PC-3 (cell line): ENCODE measurements at regions not wholly inside any gene's neighbourhood (a gene's known extent, or its start where the extent isn't known, plus 50 kb on each side); places are given as distances from the start of the nearest gene placed in this dataset.

Experiments used
- ATAC-seq: fragments of 200-7000 bp; cut with Tn5 transposase; 2 replicates; pipeline ENCODE4 v1.9.1; 2020; ENCODE audit warnings: mild to moderate bottlenecking, moderate library complexity
- BruUV-seq: library from RNA; stranded (reverse); fragments of 400-500 nt; replicated peaks from 2 replicates; lab custom pipeline; 2021; lab: Mats Ljungman, UMichigan
- CTCF ChIA-PET: fragments of 300-600 bp; sonication (Branson Sonifier 250); formaldehyde crosslinking; loops from one replicate; lab custom pipeline; 2022; ENCODE audit warnings: antibody characterized with exemption; lab: Charles Lee
- POLR2A ChIA-PET: fragments of 300-600 bp; sonication (Branson Sonifier 250); formaldehyde crosslinking; loops from one replicate; lab custom pipeline; 2022; ENCODE audit warnings: antibody characterized with exemption; ENCODE audit not compliant: unreplicated experiment; lab: Charles Lee
- DNase-seq: peaks from one replicate; pipeline ENCODE4 v3.0.0-alpha.2; 2015
- H2AFZ ChIP-seq: fragments of 300-600 bp; sonication (generic); 2 replicates; pipeline ENCODE4 v1.6.0; 2016; ENCODE audit warnings: antibody characterized with exemption, low read length
- H3F3A ChIP-seq: fragments of 300-600 bp; sonication (generic); one replicate; pipeline ENCODE4 v1.6.0; 2017; ENCODE audit warnings: antibody characterized with exemption, low read length, control low read depth, mild to moderate bottlenecking; ENCODE audit not compliant: unreplicated experiment
- H3K27ac ChIP-seq: fragments of 300-600 bp; sonication (generic); 2 replicates; pipeline ENCODE4 v1.5.1; 2016; ENCODE audit warnings: mild to moderate bottlenecking, low read length
- H3K27me3 ChIP-seq: fragments of 300-600 bp; sonication (generic); 2 replicates; pipeline ENCODE4 v1.6.1; 2016; ENCODE audit warnings: low read length, mixed read lengths
- H3K36me3 ChIP-seq: fragments of 300-600 bp; sonication (generic); 2 replicates; pipeline ENCODE4 v1.6.1; 2016; ENCODE audit warnings: low read depth, mixed run types, low read length, mixed read lengths
- H3K4me1 ChIP-seq: fragments of 300-600 bp; sonication (generic); 2 replicates; pipeline ENCODE4 v1.5.1; 2016; ENCODE audit warnings: low read length; ENCODE audit not compliant: insufficient read depth
- H3K4me2 ChIP-seq: fragments of 300-600 bp; sonication (generic); 2 replicates; pipeline ENCODE4 v1.6.0; 2016; ENCODE audit warnings: low read length
- H3K4me3 ChIP-seq: fragments of 300-600 bp; sonication (generic); 2 replicates; pipeline ENCODE4 v1.5.1; 2016; ENCODE audit warnings: mild to moderate bottlenecking, low read length, mixed read lengths
- H3K79me2 ChIP-seq: fragments of 300-600 bp; sonication (generic); 2 replicates; pipeline ENCODE4 v1.6.1; 2017; ENCODE audit warnings: low read length, mixed read lengths
- H3K9ac ChIP-seq: fragments of 300-600 bp; sonication (generic); 2 replicates; pipeline ENCODE4 v1.6.0; 2016; ENCODE audit warnings: mild to moderate bottlenecking, low read length
- H3K9me2 ChIP-seq: fragments of 300-600 bp; sonication (generic); replicated peaks from 2 replicates; pipeline ENCODE4 v1.6.1; 2016; ENCODE audit warnings: mixed run types, low read length, mixed read lengths
- H3K9me3 ChIP-seq: fragments of 300-600 bp; sonication (generic); 2 replicates; pipeline ENCODE4 v1.6.1; 2016; ENCODE audit warnings: low read length, mixed read lengths
- H4K20me1 ChIP-seq: fragments of 300-600 bp; sonication (generic); 2 replicates; pipeline ENCODE4 v1.6.1; 2016; ENCODE audit warnings: low read length, mixed read lengths
- CTCF ChIP-seq: fragments of 300-600 bp; sonication (generic); conservative IDR thresholded peaks from 2 replicates; pipeline ENCODE4 v1.5.1; 2017; ENCODE audit warnings: antibody characterized with exemption, low read depth, mild to moderate bottlenecking, low read length
- EZH2 ChIP-seq: fragments of 300-600 bp; sonication (generic); IDR thresholded peaks from one replicate; pipeline ENCODE4 v1.6.1; 2017; ENCODE audit warnings: antibody characterized with exemption, mild to moderate bottlenecking, low read length; ENCODE audit not compliant: unreplicated experiment
- EZH2phosphoT487 ChIP-seq: fragments of 300-600 bp; sonication (generic); IDR thresholded peaks from 2 replicates; pipeline ENCODE4 v1.6.1; 2018; ENCODE audit warnings: mild to moderate bottlenecking, antibody characterized with exemption, low read length, borderline replicate concordance
- intact Hi-C: fragments of 100-400 bp; cut with micrococcal nuclease; formaldehyde crosslinking; loops from 2 replicates; pipeline ENCODE4 v1.9.0; 2023

GRCh38 chr5:71828291-71829040, 109.4 kb downstream of the CARTPT start:
- no TSS peak for BruUV-seq
- Histone ChIP-seq H3K27me3 (no peaks in the 10 kb centered on the region), H3K27ac (peak overlapping the region; percentile 53), H3K9ac (no peak overlapping the region), H3K4me2 (no peak overlapping the region), H3K4me3 (no peak overlapping the region), H4K20me1 (no peaks in the 10 kb centered on the region), H3K9me3 (no peaks in the 10 kb centered on the region), H3K9me2 (no peaks in the 10 kb centered on the region), H2AFZ (no peak overlapping the region), H3K79me2 (no peaks in the 10 kb centered on the region), H3F3A (no peaks in the 10 kb centered on the region), H3K4me1 (peaks cover 28% of the 10 kb centered on the region), H3K36me3 (no peaks in the 10 kb centered on the region; the same call in 1 of the 2 replicates)
- DNase-seq (peak; percentile 64), ATAC-seq (peak; percentile 41; the same call in 1 of the 2 replicates)
- intact Hi-C loops, result no loop called here
- CTCF ChIA-PET, result no interaction called here
- POLR2A ChIA-PET, result no interaction called here
- TF ChIP-seq CTCF (no peak), EZH2phosphoT487 (no peak), EZH2 (no peak)

GRCh38 chr5:71829206-71829605, 110.1 kb downstream of the CARTPT start:
- Histone ChIP-seq H4K20me1 (no peaks in the 10 kb centered on the region), H3K9me3 (no peaks in the 10 kb centered on the region), H3K9me2 (no peaks in the 10 kb centered on the region), H3K4me1 (peaks cover 28% of the 10 kb centered on the region), H2AFZ (no peak overlapping the region), H3K9ac (no peak overlapping the region), H3K4me3 (no peak overlapping the region), H3F3A (no peaks in the 10 kb centered on the region), H3K27ac (no peak overlapping the region), H3K79me2 (no peaks in the 10 kb centered on the region), H3K27me3 (no peaks in the 10 kb centered on the region), H3K36me3 (no peaks in the 10 kb centered on the region; the same call in 1 of the 2 replicates), H3K4me2 (no peak overlapping the region)
- DNase-seq, result no peak
- no peak for ATAC-seq
- intact Hi-C loops, result no loop called here
- POLR2A ChIA-PET, result no interaction called here
- no TSS peak for BruUV-seq
- TF ChIP-seq EZH2phosphoT487 (no peak), CTCF (no peak), EZH2 (no peak)
- CTCF ChIA-PET, result no interaction called here
